GM21723 (cell line): ENCODE measurements at regions not wholly inside any gene's neighbourhood (a gene's known extent, or its start where the extent isn't known, plus 50 kb on each side); places are given as distances from the start of the nearest gene placed in this dataset.
"Not testable (repeated sequence)": the region's sequence is repeated elsewhere in the genome, so short reads cannot be mapped to it uniquely, and the experiment has no call there.

Experiments
- ATAC-seq: cut with Tn5 transposase; IDR thresholded peaks from one replicate; pipeline ENCODE4 v1.9.1; 2021; ENCODE audit warnings: mild to moderate bottlenecking, moderate library complexity; ENCODE audit not compliant: unreplicated experiment

GRCh38 chr11:60592601-60593000 lies 77.4 kb downstream of the MS4A13 start:
- no peak for ATAC-seq

DNA sequence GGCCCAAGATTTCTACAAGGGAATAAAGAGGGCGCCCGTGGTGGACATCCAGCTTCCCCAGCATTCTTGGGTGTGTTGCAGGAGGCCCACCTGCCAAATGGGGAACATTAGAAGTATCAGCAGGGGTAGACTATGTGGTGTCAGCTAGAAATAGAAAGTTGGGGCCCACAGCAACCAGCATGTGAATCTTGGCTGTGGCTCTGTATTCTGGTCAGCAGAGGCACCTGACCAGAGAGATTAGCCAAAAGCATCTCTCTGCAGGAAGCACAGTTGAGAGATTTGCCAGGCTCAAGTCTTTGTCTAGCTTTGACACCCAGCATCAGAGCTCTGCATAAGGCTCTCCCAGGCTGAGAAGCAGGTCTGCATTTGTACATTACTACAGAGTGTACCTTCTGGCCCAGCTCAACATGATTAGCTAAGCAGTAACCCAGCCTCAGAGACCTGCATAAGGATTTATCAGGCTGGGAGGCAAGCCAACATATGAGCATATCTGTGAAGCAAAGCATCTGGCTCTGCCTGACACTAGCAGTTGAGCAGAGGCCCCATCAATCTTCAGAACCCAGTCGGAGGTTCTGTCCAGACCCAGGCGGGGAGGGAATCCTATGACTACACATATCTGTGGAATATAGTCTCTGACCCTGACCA lies 79.9 kb downstream of the MS4A13 start:
- no peak for ATAC-seq

DNA sequence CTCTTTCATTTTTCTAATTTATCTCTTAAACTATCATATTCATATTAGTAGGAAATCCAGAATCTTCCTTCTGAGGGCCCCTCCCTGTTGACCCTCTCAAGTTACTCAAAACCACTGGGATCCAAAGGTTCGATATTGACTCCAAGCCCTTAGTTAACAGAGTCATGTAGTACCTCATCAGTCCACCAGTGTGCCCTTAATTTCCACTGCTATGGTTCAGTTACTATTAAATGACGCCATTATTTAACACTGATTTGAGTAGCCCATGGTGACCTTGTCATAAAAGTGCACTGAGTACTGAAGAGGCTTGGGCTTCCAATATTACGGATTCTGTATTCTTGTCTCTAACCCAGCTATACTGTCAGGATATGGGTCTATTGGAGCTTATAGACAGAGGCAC lies 91.9 kb upstream of the MS4A8 start:
- ATAC-seq, result no peak

- ATAC-seq, result no peak
Measured at GRCh38 chr11:60609632-60610031, 89.8 kb upstream of the MS4A8 start.

- ATAC-seq, result no peak
Measured at GRCh38 chr11:60610702-60611101, 88.7 kb upstream of the MS4A8 start.

- no peak for ATAC-seq
Measured at GRCh38 chr11:60615497-60615896, 83.9 kb upstream of the MS4A8 start.

- ATAC-seq, result not testable (repeated sequence)
Measured at GRCh38 chr11:60621940-60622339, 77.5 kb upstream of the MS4A8 start.

DNA sequence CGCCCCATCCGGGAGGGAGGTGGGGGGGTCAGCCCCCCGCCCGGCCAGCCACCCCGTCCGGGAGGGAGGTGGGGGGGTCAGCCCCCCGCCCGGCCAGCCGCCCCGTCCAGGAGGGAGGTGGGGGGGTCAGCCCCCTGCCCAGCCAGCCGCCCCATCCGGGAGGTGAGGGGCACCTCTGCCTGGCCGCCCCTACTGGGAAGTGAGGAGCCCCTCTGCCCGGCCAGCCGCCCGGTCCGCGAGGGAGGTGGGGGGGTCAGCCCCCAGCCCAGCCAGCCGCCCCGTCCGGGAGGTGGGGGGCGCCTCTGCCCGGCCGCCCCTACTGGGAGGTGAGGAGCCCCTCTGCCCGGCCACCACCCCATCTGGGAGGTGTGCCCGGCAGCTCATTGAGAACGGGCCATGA lies 76.6 kb upstream of the MS4A8 start:
- ATAC-seq, result not testable (repeated sequence)

DNA sequence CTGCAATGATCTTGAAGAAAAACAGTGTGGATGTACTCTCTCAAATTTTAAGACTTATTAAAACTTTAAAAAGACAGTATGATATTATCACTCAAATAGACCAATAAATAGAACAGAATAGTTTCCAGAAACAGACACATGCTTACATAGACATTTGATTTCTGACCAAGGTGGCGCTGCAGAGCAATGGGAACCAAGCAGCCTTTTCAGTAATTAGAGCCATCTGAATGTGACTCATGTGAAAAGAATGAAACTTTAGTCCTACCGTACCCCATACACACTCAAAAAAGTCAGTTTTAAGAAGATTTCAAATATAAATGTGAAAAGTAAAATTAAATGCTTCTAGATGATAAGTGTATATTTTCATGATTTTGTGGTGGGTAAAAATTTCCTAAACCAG lies 74.2 kb upstream of the MS4A8 start:
- ATAC-seq, result no peak

GRCh38 chr11:60629399-60629798 lies 70.0 kb upstream of the MS4A8 start:
- no peak for ATAC-seq

- no peak for ATAC-seq
Measured at GRCh38 chr11:60631944-60632343, 67.5 kb upstream of the MS4A8 start.

GRCh38 chr11:60633645-60634044 lies 65.8 kb upstream of the MS4A8 start:
- peak; percentile 74 for ATAC-seq

- ATAC-seq, result peak; percentile 43
Measured at GRCh38 chr11:60634126-60634525, 65.3 kb upstream of the MS4A8 start.

GRCh38 chr11:60641940-60642339 lies 57.5 kb upstream of the MS4A8 start:
- no peak for ATAC-seq

- ATAC-seq, result no peak
Measured at GRCh38 chr11:60647087-60647486, 52.3 kb upstream of the MS4A8 start.
